Dermis blood vessel endothelial cell (primary cell): ENCODE measurements at regions not wholly inside any gene's neighbourhood (a gene's known extent, or its start where the extent isn't known, plus 50 kb on each side); places are given as distances from the start of the nearest gene placed in this dataset.
A peak's percentile ranks its signal among the peaks of the same experiment; 100 is the strongest.
"Not testable (repeated sequence)": the region's sequence is repeated elsewhere in the genome, so short reads cannot be mapped to it uniquely, and the experiment has no call there.

Experiments
- DNase-seq: peaks from one replicate; pipeline ENCODE4 v3.0.0; 2010

- DNase-seq = no peak
These were observed 333.4 kb downstream of the BCKDHB start for GRCh38 chr6:80439721-80440470.

DNA sequence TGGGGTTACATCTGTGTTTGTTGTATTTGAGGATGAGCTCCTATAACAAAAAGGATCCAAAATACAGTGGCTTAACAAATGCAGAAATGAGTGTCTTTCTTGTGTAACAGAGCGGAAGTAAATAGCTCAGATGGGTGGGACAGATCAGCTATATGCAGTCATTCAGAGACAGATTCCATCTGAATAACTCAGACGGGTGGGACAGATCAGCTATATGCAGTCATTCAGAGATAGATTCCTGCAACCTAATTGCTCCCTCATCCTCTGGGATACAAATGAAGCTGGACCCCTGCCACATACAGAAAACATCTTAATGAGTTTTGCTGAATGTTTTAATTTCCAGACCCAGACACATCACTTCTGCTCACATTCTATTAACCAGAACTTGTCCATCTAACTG is 332.3 kb downstream of the BCKDHB start:
- DNase-seq = peak; percentile 32

DNA sequence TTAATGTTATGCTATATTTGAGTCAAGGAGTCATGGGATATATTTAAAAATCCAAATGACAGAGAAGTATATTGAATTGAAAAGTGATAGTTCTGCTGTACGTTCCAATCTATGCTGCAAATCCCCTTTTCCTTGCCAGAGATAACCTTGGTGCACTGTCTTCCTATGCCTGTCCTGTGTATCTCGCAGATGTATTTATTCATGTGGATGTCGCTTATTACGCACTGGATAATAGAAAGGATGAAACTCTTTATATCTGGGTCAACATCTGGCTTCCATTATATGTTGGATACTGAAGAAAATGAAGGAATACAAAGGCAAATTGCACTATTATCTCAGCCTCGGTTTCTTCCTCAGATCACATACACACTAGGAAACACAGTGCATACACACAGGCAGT is 331.3 kb downstream of the BCKDHB start:
- no peak for DNase-seq

DNA sequence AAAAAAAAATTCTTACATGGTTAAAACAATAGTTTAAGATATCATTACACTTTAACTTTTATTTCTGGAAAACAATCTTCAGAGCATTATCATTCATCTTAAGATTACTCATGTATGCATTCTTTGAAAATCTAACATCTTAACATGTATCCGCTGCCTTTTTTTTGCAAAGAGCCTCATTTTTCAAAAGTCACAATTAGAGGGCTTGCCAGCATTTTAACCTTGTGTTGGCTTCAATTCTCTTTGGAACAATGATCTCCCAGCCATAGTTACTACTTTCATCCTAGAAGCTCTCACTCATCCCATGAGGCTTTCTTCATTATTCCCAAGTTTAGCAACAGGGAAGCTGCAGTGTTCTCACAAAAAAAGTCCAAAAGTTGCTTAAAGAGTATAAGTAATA is 330.8 kb downstream of the BCKDHB start:
- no peak for DNase-seq

DNA sequence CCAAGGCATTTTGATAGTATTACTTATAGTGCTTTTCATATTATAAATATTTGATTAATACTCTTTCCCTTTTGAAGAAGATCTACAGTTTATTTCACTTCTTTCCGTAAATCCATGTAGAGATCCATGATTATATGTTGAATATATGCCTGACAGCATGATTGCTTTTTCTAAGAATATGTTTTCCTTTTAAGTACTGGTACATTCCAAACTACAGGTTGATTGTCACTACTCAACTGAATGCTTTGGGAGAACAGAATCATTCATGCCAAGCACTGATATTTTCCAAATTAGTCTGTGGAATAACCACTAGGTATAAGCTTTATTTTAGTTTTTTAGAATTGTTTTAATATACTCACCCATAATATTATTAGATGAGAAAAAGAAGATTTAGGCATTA is 330.2 kb downstream of the BCKDHB start:
- DNase-seq = no peak

DNA sequence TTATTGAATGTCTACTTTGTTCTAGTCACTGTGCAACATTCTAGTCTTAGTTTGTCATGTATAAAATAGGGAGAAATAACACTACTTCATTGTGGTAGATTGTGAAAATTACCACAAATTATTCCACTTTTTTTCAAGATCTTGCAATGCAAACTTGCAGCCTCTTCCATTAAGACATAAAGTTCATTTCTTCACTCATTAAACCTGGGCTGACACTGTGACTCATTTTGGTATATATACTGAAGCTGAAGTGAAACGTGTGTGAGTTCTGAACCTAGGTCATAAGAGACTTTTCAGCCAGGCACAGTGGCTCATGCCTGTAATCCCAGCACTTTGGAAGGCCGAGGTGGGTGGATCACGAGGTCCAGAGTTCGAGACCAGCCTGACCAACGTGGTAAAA is 329.0 kb downstream of the BCKDHB start:
- no peak for DNase-seq

GRCh38 chr6:80434691-80435350 is 328.4 kb downstream of the BCKDHB start:
- DNase-seq = no peak

DNA sequence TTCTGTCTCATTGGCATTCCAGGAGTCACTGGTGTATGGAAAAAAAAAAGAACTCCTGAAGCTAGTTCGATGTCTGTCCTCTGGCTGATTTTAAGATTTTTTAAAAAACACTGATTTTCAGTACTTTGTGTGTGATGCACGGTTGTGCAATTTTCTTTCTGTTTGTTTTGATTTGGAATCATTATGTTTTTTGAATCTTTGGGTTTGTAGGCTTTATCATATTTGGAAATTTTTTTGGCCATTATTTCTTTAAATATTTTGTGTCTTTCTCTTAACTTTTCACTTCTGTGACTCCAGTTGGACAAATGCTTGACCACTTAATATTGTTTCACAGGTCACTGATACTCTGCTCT is 327.2 kb downstream of the BCKDHB start:
- DNase-seq = no peak

DNA sequence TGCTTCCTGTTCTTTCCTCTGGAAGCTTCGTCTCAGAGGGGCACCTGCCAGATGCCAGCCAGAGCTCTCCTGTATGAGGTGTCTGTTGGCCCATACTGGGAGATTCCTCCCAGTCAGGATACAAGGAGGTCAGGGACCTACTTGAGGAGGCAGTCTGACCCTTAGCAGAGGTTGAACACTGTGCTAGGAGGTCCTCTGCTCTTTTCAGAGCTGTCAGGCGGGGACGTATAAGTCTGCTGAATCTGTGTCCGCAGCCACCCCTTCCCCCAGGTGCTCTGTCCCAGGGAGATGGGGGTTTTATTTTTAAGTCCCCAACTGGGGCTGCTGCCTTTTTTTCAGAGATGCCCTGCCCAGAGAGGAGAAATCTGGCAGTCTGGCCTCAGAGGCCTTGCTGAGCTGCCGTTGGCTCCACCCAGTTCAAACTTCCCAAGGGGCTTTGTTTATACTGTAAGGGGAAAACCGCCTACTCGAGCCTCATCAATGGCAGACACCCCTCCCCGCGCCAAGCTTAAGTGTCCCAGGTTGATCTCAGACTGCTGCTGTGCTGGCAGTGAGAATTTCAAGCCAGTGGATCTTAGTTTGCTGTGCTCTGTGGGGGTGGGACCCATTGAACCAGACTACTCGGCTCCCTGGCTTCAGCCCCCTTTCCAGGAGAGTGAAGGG is 326.7 kb downstream of the BCKDHB start:
- no peak for DNase-seq

DNA sequence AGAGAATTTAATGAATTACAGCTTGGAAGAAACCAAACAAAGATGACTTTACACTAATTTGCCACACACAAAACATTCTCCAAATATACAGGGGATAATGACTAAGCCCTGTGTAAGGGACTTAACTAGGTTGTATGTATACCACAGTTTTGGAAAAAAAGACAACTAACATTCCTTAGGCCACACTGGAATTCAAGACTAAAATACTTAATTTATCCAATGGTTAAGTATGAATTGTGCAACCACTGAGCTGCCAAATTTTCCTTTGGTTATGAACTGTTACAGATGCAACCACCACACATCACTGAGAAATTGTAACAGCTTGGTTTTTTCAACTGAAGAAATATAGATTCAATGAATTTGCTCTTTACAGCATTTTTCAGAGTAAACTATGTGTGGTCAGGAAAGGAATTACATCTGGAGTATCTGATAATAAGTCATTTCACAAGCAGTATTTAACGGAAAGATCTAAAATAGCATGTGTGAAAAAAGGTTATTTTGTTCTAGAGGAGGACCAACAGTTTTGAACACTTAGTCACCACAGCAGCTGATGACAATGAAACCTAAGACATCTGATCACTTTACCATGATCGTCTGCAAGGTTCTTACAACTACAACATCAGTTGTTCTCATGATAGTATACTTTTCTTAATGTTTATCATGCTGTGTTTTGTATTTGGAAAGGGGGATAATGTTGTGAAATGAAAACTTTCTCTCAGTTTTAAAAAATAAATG is 318.8 kb downstream of the BCKDHB start:
- no peak for DNase-seq

DNA sequence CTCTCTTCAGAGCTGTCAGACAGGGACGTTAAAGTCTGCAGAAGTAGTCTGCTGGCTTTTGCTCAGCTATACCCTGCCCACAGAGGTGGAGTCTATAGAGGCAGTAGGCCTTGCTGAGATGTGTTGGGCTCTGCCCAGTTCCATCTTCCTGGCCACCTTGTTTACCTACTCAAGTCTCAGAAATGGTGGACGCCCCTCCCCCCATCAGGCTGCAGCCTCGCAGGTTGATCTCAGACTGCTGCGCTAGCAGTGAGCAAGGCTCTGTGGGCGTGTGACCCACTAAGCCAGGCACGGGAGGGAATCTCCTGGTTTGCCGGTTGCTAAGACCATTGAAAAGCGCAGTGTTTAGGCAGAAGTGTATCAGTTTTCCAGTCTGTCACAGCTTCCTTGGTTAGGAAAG is 305.0 kb downstream of the BCKDHB start:
- DNase-seq = no peak

- not testable (repeated sequence) for DNase-seq
These were observed 301.5 kb downstream of the BCKDHB start for GRCh38 chr6:80407976-80408375.

DNA sequence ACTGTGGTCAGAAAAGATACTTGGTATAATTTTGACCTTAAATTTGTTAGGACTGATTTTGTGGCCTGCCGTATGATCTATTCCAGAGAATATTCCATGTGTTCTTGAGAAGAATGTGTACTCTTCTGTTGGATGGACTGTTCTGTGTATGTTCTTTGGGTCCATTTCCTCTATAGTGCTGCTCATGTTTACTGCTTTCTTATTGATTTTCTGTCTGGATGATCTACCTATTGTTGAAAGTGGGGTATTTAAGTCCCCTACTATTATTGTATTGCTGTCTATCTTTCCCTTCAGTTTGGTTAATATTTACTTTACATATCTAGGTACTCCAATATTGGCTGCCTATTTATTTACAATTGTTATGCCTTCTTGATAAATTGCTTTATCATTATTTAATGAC is 298.4 kb downstream of the BCKDHB start:
- DNase-seq = no peak

DNA sequence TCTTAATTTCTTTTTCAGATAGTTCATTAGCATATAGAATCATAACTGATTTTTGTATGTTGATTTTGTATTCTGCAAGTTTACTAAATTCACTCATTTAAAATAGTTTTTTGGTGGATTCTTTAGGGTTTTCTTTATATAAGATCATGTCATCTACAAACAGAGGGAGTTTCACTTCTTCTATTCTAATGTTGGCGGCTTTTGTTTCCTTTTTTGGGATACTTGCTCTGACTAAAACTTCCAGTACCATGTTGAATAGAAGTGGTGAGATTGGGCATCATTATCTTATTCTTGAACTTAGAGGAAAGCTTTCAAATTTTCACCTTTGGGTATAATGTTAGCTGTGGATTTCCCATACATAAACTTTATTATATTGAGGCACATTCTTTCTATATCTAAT is 296.9 kb downstream of the BCKDHB start:
- DNase-seq = no peak

GRCh38 chr6:80402266-80402665 is 295.8 kb downstream of the BCKDHB start:
- no peak for DNase-seq
